Tibial nerve (tissue), 3 donors: ENCODE measurements at regions not wholly inside any gene's neighbourhood (a gene's known extent, or its start where the extent isn't known, plus 50 kb on each side); places are given as distances from the start of the nearest gene placed in this dataset.

ENCODE experiments used
- CTCF ChIP-seq, 5 experiments: fragments of 200-600 bp in 3 of 5; fragments of 450-650 bp in 2 of 5; sonication (generic) in 3 of 5; IDR thresholded peaks; one replicate each; pipeline ENCODE4 v1.5.1; 2016 to 2019; ENCODE audit warnings: antibody characterized with exemption in 5 of 5, mild to moderate bottlenecking in 3 of 5, moderate library complexity in 2 of 5
- POLR2A ChIP-seq, 2 donors: fragments of 450-650 bp; IDR thresholded peaks; one replicate each; pipeline ENCODE4 v1.6.1; 2017; ENCODE audit warnings: antibody characterized with exemption in 2 of 2, mild to moderate bottlenecking in 2 of 2, moderate library complexity in 2 of 2

GRCh38 chr7:146002008-146002407 lies 114.6 kb upstream of the CNTNAP2 start:
- TF ChIP-seq CTCF (IDR thresholded peaks at IDR 0.05) (no peak), POLR2A (IDR thresholded peaks at IDR 0.05) (no peak)
